Fibroblast of mammary gland (primary cell): ENCODE measurements at regions not wholly inside any gene's neighbourhood (a gene's known extent, or its start where the extent isn't known, plus 50 kb on each side); places are given as distances from the start of the nearest gene placed in this dataset.
A peak's percentile ranks its signal among the peaks of the same experiment; 100 is the strongest.

Experiments used
- DNase-seq: peaks from one replicate; pipeline ENCODE4 v3.0.0-alpha.2; 2010; ENCODE audit warnings: low read depth
- H3K4me3 ChIP-seq: 2 replicates; pipeline ENCODE4 v1.5.1; 2011; ENCODE audit warnings: low read depth, mild to moderate bottlenecking, low read length, moderate library complexity; ENCODE audit not compliant: control insufficient read depth
- TF ChIP-seq, protein P1 (sequence below): conservative IDR thresholded peaks from 2 replicates; pipeline ENCODE4 v1.5.1; 2011; ENCODE audit warnings: low read depth, low read length, inconsistent platforms; ENCODE audit not compliant: control insufficient read depth, insufficient read depth

DNA sequence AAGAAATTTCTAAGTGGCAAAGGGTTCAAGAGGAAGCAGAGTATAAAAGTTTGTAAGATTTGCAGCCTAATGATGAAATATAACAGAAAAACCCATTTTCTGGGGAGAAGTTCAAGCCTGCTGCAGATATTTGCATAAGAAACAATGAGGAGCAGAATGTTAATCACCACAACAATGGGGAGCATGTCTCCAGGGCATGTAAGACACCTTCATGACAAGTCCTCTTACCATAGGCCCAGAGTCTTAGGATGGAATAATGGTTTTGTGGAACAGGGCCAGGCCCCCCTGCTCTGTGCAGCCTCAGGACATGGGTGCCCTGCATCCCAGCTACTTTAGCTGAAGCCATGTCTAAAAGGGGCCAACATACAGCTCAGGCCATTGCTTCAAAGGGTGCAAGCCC lies 809.0 kb upstream of the SLITRK5 start:
- DNase-seq = no peak
- TF ChIP-seq, protein P1, sequence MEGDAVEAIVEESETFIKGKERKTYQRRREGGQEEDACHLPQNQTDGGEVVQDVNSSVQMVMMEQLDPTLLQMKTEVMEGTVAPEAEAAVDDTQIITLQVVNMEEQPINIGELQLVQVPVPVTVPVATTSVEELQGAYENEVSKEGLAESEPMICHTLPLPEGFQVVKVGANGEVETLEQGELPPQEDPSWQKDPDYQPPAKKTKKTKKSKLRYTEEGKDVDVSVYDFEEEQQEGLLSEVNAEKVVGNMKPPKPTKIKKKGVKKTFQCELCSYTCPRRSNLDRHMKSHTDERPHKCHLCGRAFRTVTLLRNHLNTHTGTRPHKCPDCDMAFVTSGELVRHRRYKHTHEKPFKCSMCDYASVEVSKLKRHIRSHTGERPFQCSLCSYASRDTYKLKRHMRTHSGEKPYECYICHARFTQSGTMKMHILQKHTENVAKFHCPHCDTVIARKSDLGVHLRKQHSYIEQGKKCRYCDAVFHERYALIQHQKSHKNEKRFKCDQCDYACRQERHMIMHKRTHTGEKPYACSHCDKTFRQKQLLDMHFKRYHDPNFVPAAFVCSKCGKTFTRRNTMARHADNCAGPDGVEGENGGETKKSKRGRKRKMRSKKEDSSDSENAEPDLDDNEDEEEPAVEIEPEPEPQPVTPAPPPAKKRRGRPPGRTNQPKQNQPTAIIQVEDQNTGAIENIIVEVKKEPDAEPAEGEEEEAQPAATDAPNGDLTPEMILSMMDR = no peak

GRCh38 chr13:86864376-86864775 lies 806.8 kb upstream of the SLITRK5 start:
- DNase-seq = no peak
- no peak overlapping the region for H3K4me3 ChIP-seq
- TF ChIP-seq, protein P1 = no peak

More for the DNA sequence above, 809.0 kb upstream of the SLITRK5 start:
- H3K4me3 ChIP-seq = no peak overlapping the region

DNA sequence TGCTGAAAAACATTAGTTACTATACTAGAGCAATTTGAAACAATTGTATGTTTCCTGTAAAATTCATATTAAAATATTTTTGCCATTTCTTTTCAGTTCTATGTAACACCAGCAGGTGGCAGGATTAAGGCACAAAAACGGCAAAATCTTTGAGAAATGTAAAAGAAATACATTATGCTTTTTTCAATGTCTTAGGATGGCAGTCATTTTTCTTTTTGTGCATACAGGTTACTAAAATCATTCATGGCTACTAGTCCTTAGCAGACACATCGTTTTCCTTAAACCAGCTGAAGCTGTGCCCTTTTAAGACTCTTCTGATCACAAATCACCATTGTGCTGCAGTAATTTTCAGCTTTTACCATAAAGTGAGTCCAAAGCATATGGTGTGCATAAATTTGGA lies 800.7 kb upstream of the SLITRK5 start:
- TF ChIP-seq, protein P1 = peak; percentile 58
- DNase-seq = peak; percentile 18

DNA sequence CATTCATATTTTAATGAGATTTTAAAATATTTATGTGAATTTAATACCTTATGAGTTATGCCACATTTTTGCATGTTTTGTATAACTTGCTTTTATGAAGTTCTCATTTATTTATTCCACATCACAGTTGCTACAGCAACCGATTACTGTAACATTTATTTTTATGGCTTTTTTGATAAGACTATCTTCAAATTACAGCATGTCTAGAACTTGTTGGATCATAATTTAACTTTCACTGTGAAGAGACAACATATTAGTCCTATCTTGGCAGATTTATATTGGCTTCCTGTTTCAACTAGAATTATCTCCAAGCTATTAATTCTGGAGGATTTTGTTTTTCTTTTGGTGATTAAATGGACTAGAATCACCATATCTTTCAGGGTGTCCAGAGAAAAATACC lies 793.7 kb upstream of the SLITRK5 start:
- TF ChIP-seq, protein P1 = no peak
- H3K4me3 ChIP-seq = no peak overlapping the region
- DNase-seq = no peak

More for the DNA sequence above, 800.7 kb upstream of the SLITRK5 start:
- no peak overlapping the region for H3K4me3 ChIP-seq

GRCh38 chr13:86878781-86879180 lies 792.4 kb upstream of the SLITRK5 start:
- DNase-seq = no peak
- TF ChIP-seq, protein P1 = no peak
- H3K4me3 ChIP-seq = no peak overlapping the region

- no peak overlapping the region for H3K4me3 ChIP-seq
- TF ChIP-seq, protein P1 = no peak
- DNase-seq = no peak
These were observed 789.8 kb upstream of the SLITRK5 start for GRCh38 chr13:86881390-86881789.

- TF ChIP-seq, protein P1 = no peak
- no peak for DNase-seq
- H3K4me3 ChIP-seq = no peak overlapping the region
These were observed 789.1 kb upstream of the SLITRK5 start for GRCh38 chr13:86882107-86882506.
